Right ventricle myocardium inferior (tissue), 1 donor: ENCODE measurements at regions not wholly inside any gene's neighbourhood (a gene's known extent, or its start where the extent isn't known, plus 50 kb on each side); places are given as distances from the start of the nearest gene placed in this dataset.
"Not testable (repeated sequence)": the region's sequence is repeated elsewhere in the genome, so short reads cannot be mapped to it uniquely, and the experiment has no call there.

Experiments
- ATAC-seq: fragments of 200-7000 bp; cut with Tn5 transposase; one replicate; pipeline ENCODE4 v1.9.1; 2020; ENCODE audit warnings: mild to moderate bottlenecking, moderate library complexity
- DNase-seq: peaks from one replicate; pipeline ENCODE4 v3.0.0; 2021; ENCODE audit errors: missing footprints
- intact Hi-C: fragments of 100-400 bp; cut with DNase I; formaldehyde crosslinking; loops from one replicate; pipeline ENCODE4 v1.11.0; 2022
- donor health status: DM: no; HTN: yes; CAD: no; lungs with severe emphysema.

GRCh38 chr22:23422281-23422680, 157.8 kb downstream of the IGLL1 start:
- not testable (repeated sequence) for ATAC-seq, DNase-seq
- intact Hi-C loops = loop anchor here (10.0 kb wide), 1 partner anchor 103 kb away; no protein-coding TSS in a partner anchor

GRCh38 chr22:23421300-23421699, 158.8 kb downstream of the IGLL1 start:
- DNase-seq, ATAC-seq: not testable (repeated sequence)
- intact Hi-C loops = loop anchor here (10.0 kb wide), 1 partner anchor 104 kb away; no protein-coding TSS in a partner anchor

- DNase-seq (no peak), ATAC-seq (no peak)
- intact Hi-C loops = loop anchor here (10.0 kb wide), 1 partner anchor 105 kb away; no protein-coding TSS in a partner anchor
These were observed 160.2 kb downstream of the IGLL1 start for GRCh38 chr22:23419931-23420330.

- ATAC-seq (no peak), DNase-seq (no peak)
- intact Hi-C loops = no loop called here
These were observed 160.9 kb downstream of the IGLL1 start for GRCh38 chr22:23419171-23419570.

- intact Hi-C loops = no loop called here
- ATAC-seq (no peak), DNase-seq (no peak)
These were observed 161.8 kb downstream of the IGLL1 start for GRCh38 chr22:23418159-23418788.

GRCh38 chr22:23417327-23417726, 162.8 kb downstream of the IGLL1 start:
- DNase-seq, intact Hi-C loops, ATAC-seq: not testable (repeated sequence)

GRCh38 chr22:23416169-23416690, 163.9 kb downstream of the IGLL1 start:
- intact Hi-C loops, ATAC-seq: not testable (repeated sequence)

GRCh38 chr22:23415490-23415851, 164.6 kb downstream of the IGLL1 start:
- DNase-seq (no peak), ATAC-seq (no peak)
- intact Hi-C loops = no loop called here

More at GRCh38 chr22:23416169-23416690, 163.9 kb downstream of the IGLL1 start:
- not testable (repeated sequence) for DNase-seq

GRCh38 chr22:23414727-23415489, 165.2 kb downstream of the IGLL1 start:
- intact Hi-C loops = no loop called here
- no peak for DNase-seq
- ATAC-seq = no peak

- no peak for ATAC-seq
- intact Hi-C loops = no loop called here
- DNase-seq = no peak
These were observed 168.4 kb downstream of the IGLL1 start for GRCh38 chr22:23411739-23412138.

- intact Hi-C loops = no loop called here
- no peak for DNase-seq
- ATAC-seq = no peak
These were observed 169.7 kb downstream of the IGLL1 start for GRCh38 chr22:23410411-23410810.

- no peak for ATAC-seq
- intact Hi-C loops = no loop called here
These were observed 170.1 kb downstream of the IGLL1 start for GRCh38 chr22:23409976-23410375.

GRCh38 chr22:23408321-23408720, 171.8 kb downstream of the IGLL1 start:
- intact Hi-C loops = no loop called here
- DNase-seq (no peak), ATAC-seq (no peak)

More at GRCh38 chr22:23409976-23410375, 170.1 kb downstream of the IGLL1 start:
- no peak for DNase-seq

- ATAC-seq (no peak), DNase-seq (no peak)
- intact Hi-C loops = no loop called here
These were observed 174.7 kb downstream of the IGLL1 start for GRCh38 chr22:23405366-23405851.

- ATAC-seq (no peak), DNase-seq (no peak)
- intact Hi-C loops = no loop called here
These were observed 175.3 kb downstream of the IGLL1 start for GRCh38 chr22:23404689-23405365.

- no peak for DNase-seq
- no peak for ATAC-seq
- intact Hi-C loops = no loop called here
These were observed 176.1 kb downstream of the IGLL1 start for GRCh38 chr22:23403720-23404688.

- DNase-seq = no peak
- intact Hi-C loops = no loop called here
- no peak for ATAC-seq
These were observed 176.9 kb downstream of the IGLL1 start for GRCh38 chr22:23403152-23403719.
